ENCODE measurements at regions not wholly inside any gene's neighbourhood (a gene's known extent, or its start where the extent isn't known, plus 50 kb on each side); places are given as distances from the start of the nearest gene placed in this dataset.

- no peaks in the 10 kb centered on the region for H3K36me3 ChIP-seq (ENCODE audit: insufficient read depth, low read depth, low read length)
- no peaks in the 10 kb centered on the region for H3K27me3 ChIP-seq (ENCODE audit: insufficient read depth, low read length)
- H3K9ac ChIP-seq (ENCODE audit: low read depth, low read length) = no peak overlapping the region
- peaks cover 39% of the 10 kb centered on the region; the same call in 1 of the 2 replicates for H3K4me1 ChIP-seq (ENCODE audit: insufficient read depth, low read length)
- no peak overlapping the region for H3K4me3 ChIP-seq (ENCODE audit: low read length)
- no peaks in the 10 kb centered on the region for H3K9me3 ChIP-seq (ENCODE audit: insufficient read depth, low read depth, low read length)
- no peak overlapping the region for H3K27ac ChIP-seq (ENCODE audit: low read length)
These were observed 361.7 kb upstream of the ACVR2A start for GRCh38 chr2:147482916-147483669.

- peaks cover 34% of the 10 kb centered on the region; the same call in 1 of the 2 replicates for H3K4me1 ChIP-seq (ENCODE audit: insufficient read depth, low read length)
These were observed 362.5 kb upstream of the ACVR2A start for GRCh38 chr2:147482111-147482895.

GRCh38 chr2:147479358-147479757 lies 365.5 kb upstream of the ACVR2A start:
- H3K27me3 ChIP-seq (ENCODE audit: insufficient read depth, low read length) = no peaks in the 10 kb centered on the region
- no peak overlapping the region for H3K9ac ChIP-seq (ENCODE audit: low read depth, low read length)

More at GRCh38 chr2:147482111-147482895, 362.5 kb upstream of the ACVR2A start:
- H3K9ac ChIP-seq (ENCODE audit: low read depth, low read length) = no peak overlapping the region
- no peak overlapping the region for H3K27ac ChIP-seq (ENCODE audit: low read length)
- no peaks in the 10 kb centered on the region for H3K9me3 ChIP-seq (ENCODE audit: insufficient read depth, low read depth, low read length)
- no peak overlapping the region for H3K4me3 ChIP-seq (ENCODE audit: low read length)
- H3K36me3 ChIP-seq (ENCODE audit: insufficient read depth, low read depth, low read length) = no peaks in the 10 kb centered on the region
- H3K27me3 ChIP-seq (ENCODE audit: insufficient read depth, low read length) = no peaks in the 10 kb centered on the region

GRCh38 chr2:147473075-147473474 lies 371.8 kb upstream of the ACVR2A start:
- H3K27me3 ChIP-seq (ENCODE audit: insufficient read depth, low read length) = no peaks in the 10 kb centered on the region
- H3K9ac ChIP-seq (ENCODE audit: low read depth, low read length) = no peak overlapping the region
- H3K27ac ChIP-seq (ENCODE audit: low read length) = no peak overlapping the region
- no peak overlapping the region for H3K4me3 ChIP-seq (ENCODE audit: low read length)
- H3K36me3 ChIP-seq (ENCODE audit: insufficient read depth, low read depth, low read length) = no peaks in the 10 kb centered on the region
- H3K4me1 ChIP-seq (ENCODE audit: insufficient read depth, low read length) = peaks cover 23% of the 10 kb centered on the region
- H3K9me3 ChIP-seq (ENCODE audit: insufficient read depth, low read depth, low read length) = no peaks in the 10 kb centered on the region

More at GRCh38 chr2:147479358-147479757, 365.5 kb upstream of the ACVR2A start:
- Histone ChIP-seq H3K36me3 (ENCODE audit: insufficient read depth, low read depth, low read length) (no peaks in the 10 kb centered on the region), H3K9me3 (ENCODE audit: insufficient read depth, low read depth, low read length) (no peaks in the 10 kb centered on the region), H3K27ac (ENCODE audit: low read length) (no peak overlapping the region), H3K4me1 (ENCODE audit: insufficient read depth, low read length) (peaks cover 11% of the 10 kb centered on the region; the same call in 1 of the 2 replicates), H3K4me3 (ENCODE audit: low read length) (no peak overlapping the region)

GRCh38 chr2:147471126-147471525 lies 373.7 kb upstream of the ACVR2A start:
- H3K36me3 ChIP-seq (ENCODE audit: insufficient read depth, low read depth, low read length) = no peaks in the 10 kb centered on the region
- no peak overlapping the region for H3K9ac ChIP-seq (ENCODE audit: low read depth, low read length)
- no peak overlapping the region for H3K27ac ChIP-seq (ENCODE audit: low read length)
- H3K4me1 ChIP-seq (ENCODE audit: insufficient read depth, low read length) = peaks cover 30% of the 10 kb centered on the region
- no peaks in the 10 kb centered on the region for H3K27me3 ChIP-seq (ENCODE audit: insufficient read depth, low read length)
- no peak overlapping the region for H3K4me3 ChIP-seq (ENCODE audit: low read length)
- H3K9me3 ChIP-seq (ENCODE audit: insufficient read depth, low read depth, low read length) = no peaks in the 10 kb centered on the region

DNA sequence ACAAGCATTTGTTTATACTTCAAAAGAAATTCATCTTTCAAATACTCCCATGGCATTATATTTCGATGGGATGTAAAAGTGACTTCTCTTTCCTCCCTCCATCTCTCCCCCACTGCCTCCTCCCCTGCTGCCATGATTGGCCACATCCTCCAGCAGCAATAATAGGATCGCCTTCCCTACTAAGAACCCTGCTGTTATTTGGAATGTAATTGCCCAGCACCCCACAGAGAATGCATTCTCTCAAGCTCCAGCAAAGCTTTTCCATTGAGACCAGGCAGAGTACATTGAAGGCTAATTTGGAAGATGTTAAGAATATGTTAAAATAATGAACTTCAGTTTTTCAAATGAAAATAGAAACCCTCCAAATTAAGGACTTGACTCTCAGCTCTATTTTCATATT lies 375.4 kb upstream of the ACVR2A start:
- Histone ChIP-seq H3K27me3 (ENCODE audit: insufficient read depth, low read length) (no peaks in the 10 kb centered on the region), H3K36me3 (ENCODE audit: insufficient read depth, low read depth, low read length) (no peaks in the 10 kb centered on the region), H3K4me3 (ENCODE audit: low read length) (peak overlapping the region; percentile 56; the same call in 1 of the 2 replicates), H3K4me1 (ENCODE audit: insufficient read depth, low read length) (peaks cover 30% of the 10 kb centered on the region), H3K27ac (ENCODE audit: low read length) (no peak overlapping the region), H3K9me3 (ENCODE audit: insufficient read depth, low read depth, low read length) (no peaks in the 10 kb centered on the region), H3K9ac (ENCODE audit: low read depth, low read length) (no peak overlapping the region)

DNA sequence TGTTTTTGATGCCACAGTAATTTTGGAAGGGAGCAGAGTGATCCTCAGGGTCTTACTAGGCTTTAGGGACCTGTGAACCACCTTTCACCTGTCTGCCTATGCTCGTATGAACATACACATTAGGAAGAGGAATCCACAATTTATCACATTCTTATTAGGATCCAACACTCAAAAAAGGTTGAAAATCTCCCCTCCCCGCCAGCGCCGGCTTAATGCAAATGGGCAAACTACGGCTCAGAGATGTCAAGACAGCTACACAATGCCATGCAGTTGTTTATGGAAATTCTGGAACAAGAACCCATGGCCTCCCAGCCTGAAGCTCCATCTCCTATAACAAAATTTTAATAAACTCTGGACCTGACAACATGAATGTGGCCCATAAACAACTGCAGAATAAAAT lies 375.9 kb upstream of the ACVR2A start:
- no peaks in the 10 kb centered on the region for H3K9me3 ChIP-seq (ENCODE audit: insufficient read depth, low read depth, low read length)
- peaks cover 30% of the 10 kb centered on the region for H3K4me1 ChIP-seq (ENCODE audit: insufficient read depth, low read length)
- H3K27me3 ChIP-seq (ENCODE audit: insufficient read depth, low read length) = no peaks in the 10 kb centered on the region
- H3K36me3 ChIP-seq (ENCODE audit: insufficient read depth, low read depth, low read length) = no peaks in the 10 kb centered on the region
- H3K4me3 ChIP-seq (ENCODE audit: low read length) = peak overlapping the region; percentile 56; the same call in 1 of the 2 replicates
- no peak overlapping the region for H3K27ac ChIP-seq (ENCODE audit: low read length)
- H3K9ac ChIP-seq (ENCODE audit: low read depth, low read length) = no peak overlapping the region

GRCh38 chr2:147468349-147468748 lies 376.5 kb upstream of the ACVR2A start:
- Histone ChIP-seq H3K36me3 (ENCODE audit: insufficient read depth, low read depth, low read length) (no peaks in the 10 kb centered on the region), H3K9ac (ENCODE audit: low read depth, low read length) (no peak overlapping the region), H3K4me3 (ENCODE audit: low read length) (peak overlapping the region; percentile 56; the same call in 1 of the 2 replicates), H3K9me3 (ENCODE audit: insufficient read depth, low read depth, low read length) (no peaks in the 10 kb centered on the region), H3K27me3 (ENCODE audit: insufficient read depth, low read length) (no peaks in the 10 kb centered on the region), H3K4me1 (ENCODE audit: insufficient read depth, low read length) (peaks cover 30% of the 10 kb centered on the region), H3K27ac (ENCODE audit: low read length) (no peak overlapping the region)

DNA sequence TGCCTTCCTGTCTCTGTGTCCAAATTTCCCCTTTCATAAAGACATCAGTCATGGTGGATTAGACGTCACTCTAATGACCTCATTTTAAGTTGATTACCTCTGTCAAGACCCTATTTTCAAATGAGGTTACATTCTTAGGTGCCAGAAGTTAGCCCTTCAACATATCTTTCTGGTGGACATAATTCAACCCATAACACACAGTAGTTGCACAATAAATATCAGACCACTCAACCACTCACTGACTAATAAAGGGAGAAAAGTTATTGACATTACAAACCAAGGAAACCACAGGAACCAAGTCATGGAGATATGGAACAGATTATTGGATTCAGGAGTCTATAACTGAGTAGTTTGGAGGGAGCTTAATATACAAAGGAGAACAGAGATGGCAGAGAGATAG lies 377.4 kb upstream of the ACVR2A start:
- Histone ChIP-seq H3K36me3 (ENCODE audit: insufficient read depth, low read depth, low read length) (no peaks in the 10 kb centered on the region), H3K9me3 (ENCODE audit: insufficient read depth, low read depth, low read length) (no peaks in the 10 kb centered on the region), H3K4me3 (ENCODE audit: low read length) (0 out of 2 replicates have a peak overlapping the region, but pooled peaks have one; percentile 3), H3K27ac (ENCODE audit: low read length) (no peak overlapping the region), H3K4me1 (ENCODE audit: insufficient read depth, low read length) (peaks cover 30% of the 10 kb centered on the region), H3K9ac (ENCODE audit: low read depth, low read length) (no peak overlapping the region), H3K27me3 (ENCODE audit: insufficient read depth, low read length) (no peaks in the 10 kb centered on the region)

GRCh38 chr2:147464737-147465357 lies 380.0 kb upstream of the ACVR2A start:
- Histone ChIP-seq H3K9me3 (ENCODE audit: insufficient read depth, low read depth, low read length) (no peaks in the 10 kb centered on the region), H3K4me3 (ENCODE audit: low read length) (no peak overlapping the region)

GRCh38 chr2:147463881-147464520 lies 380.8 kb upstream of the ACVR2A start:
- Histone ChIP-seq H3K9ac (ENCODE audit: low read depth, low read length) (no peak overlapping the region), H3K9me3 (ENCODE audit: insufficient read depth, low read depth, low read length) (no peaks in the 10 kb centered on the region), H3K4me1 (ENCODE audit: insufficient read depth, low read length) (peaks cover 17% of the 10 kb centered on the region; the same call in 1 of the 2 replicates), H3K4me3 (ENCODE audit: low read length) (no peak overlapping the region), H3K27me3 (ENCODE audit: insufficient read depth, low read length) (no peaks in the 10 kb centered on the region), H3K27ac (ENCODE audit: low read length) (no peak overlapping the region), H3K36me3 (ENCODE audit: insufficient read depth, low read depth, low read length) (no peaks in the 10 kb centered on the region)

More at GRCh38 chr2:147464737-147465357, 380.0 kb upstream of the ACVR2A start:
- H3K27me3 ChIP-seq (ENCODE audit: insufficient read depth, low read length) = no peaks in the 10 kb centered on the region
- H3K4me1 ChIP-seq (ENCODE audit: insufficient read depth, low read length) = peaks cover 23% of the 10 kb centered on the region
- H3K9ac ChIP-seq (ENCODE audit: low read depth, low read length) = no peak overlapping the region
- H3K27ac ChIP-seq (ENCODE audit: low read length) = no peak overlapping the region
- H3K36me3 ChIP-seq (ENCODE audit: insufficient read depth, low read depth, low read length) = no peaks in the 10 kb centered on the region
